GM19240 (cell line): ENCODE measurements at regions not wholly inside any gene's neighbourhood (a gene's known extent, or its start where the extent isn't known, plus 50 kb on each side); places are given as distances from the start of the nearest gene placed in this dataset.
"Not testable (repeated sequence)": the region's sequence is repeated elsewhere in the genome, so short reads cannot be mapped to it uniquely, and the experiment has no call there.

Experiments used
- DNase-seq: peaks from one replicate; pipeline ENCODE4 v3.0.0; 2011; ENCODE audit warnings: low spot score; ENCODE audit not compliant: insufficient read length

DNA sequence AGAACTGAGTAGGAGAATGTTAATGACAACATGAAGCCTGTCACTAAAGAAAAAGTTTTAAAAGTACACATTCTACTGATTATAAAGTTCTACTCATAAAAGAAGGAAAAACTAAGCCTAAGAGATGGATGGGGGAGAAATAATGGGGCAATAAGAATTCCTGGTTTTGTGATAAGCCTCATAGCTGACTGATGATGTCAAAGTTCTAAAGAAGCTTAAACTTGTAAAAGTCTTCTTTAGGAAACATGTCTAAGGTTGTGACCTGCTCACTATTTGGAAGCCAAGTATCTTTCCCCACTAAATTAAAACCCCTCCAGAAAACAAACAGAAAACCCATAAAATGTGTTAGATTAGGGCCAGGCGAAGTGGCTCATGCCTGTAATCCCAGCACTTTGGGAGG is 232.9 kb upstream of the GIMD1 start:
- DNase-seq: no peak

DNA sequence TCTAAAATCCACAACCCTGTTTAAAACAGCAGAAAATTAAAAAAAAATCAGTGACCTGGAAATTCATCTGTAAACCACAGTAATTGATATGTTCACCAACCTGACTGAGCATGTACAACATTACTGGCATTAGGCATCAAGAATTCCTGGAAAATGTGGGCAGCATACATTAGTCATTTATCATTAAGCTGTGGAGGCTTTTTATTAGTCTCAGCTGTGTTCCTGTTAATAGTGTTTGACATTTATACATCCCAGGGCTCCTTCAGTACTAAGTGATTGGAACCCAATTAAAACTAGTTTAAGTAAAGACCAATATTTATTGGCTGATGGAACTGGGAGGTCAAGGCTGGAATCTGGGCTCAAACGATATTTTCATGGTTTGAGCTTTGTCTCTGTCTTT is 227.3 kb upstream of the GIMD1 start:
- DNase-seq: no peak

DNA sequence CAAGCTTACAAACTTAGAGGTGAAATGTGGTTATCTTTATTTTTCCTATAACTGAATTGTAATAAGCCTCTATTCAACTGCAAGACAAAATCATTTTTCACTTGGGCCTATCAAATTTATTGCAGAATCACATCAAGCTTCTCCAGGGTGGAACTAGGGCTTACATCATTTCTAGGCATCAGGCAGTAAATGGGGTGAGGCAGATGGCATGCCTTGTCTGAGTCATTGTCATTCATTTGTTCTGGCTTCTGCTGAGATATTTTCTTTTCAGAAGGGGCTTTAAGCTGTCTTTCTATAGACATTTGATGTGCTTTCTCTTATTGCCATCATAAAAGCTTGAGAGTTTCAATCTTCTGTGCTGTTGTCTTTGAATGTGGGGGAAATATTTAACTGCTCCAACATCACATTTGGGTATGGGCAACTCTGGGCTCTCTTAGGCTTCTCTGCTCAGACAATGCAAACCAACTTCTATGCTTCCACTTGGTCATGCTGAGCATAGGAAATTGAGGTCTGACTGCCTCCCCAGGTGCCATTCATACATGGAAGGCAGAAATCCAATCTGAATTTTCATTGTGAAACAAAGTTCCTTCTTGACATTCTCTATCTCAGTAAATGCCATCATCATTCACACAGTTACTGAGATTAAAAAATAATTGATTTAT is 225.8 kb upstream of the GIMD1 start:
- no peak for DNase-seq

DNA sequence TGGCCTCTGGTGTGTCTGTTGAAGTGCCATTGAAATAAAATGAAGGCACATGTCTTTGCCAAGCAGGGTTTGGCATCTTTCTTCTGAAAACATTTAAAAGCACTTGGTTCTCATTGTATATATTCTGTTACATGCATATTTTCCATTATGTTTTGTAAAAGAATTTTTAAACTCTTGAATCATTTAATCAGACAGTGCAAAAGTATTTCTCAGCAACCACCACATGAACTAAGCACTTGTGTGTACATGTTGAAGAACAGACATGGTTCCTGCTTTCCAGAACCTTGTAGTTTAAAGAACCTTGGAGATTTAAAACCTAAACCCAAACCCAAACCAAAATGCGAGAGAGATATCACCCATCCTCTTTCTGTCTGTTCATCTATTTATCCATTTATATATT is 220.3 kb upstream of the GIMD1 start:
- DNase-seq: no peak

DNA sequence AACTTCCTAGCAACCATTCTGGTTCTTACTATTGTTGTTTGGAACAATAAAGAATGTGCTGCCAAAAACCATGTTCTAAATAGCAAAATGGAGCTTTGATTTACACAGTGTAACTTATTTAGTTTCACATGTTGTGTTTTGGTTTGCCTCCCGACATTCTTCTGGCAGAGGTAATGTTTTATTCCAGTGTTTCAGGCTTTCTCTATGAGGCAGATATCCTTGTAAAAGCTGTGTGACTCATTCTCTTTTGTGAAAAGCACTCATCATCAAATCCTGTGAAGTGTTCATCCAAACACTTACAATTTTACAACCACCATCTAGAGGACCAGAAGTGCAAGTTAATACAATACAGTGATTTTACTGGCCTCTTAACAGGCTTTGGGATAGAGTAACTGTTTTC is 219.0 kb upstream of the GIMD1 start:
- no peak for DNase-seq

DNA sequence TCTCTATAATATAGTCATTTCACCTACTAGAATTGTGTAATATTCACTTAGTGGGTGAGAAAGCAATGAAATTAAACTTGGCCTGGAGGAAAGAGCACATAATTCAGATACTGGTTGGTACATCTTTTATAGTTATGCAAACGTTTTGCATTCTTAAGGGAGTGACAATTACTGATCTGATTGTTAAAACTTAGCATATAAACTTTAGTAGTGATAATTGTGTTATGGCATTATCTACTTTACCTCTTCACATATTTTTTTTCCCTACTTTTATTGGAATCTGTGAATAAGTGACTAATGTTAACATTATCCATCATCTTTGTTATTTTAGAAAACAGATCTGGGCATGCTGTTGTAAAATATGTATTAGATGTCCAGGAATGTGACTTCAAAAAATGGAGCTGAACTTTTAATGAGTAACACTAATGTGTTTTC is 217.4 kb upstream of the GIMD1 start:
- no peak for DNase-seq

DNA sequence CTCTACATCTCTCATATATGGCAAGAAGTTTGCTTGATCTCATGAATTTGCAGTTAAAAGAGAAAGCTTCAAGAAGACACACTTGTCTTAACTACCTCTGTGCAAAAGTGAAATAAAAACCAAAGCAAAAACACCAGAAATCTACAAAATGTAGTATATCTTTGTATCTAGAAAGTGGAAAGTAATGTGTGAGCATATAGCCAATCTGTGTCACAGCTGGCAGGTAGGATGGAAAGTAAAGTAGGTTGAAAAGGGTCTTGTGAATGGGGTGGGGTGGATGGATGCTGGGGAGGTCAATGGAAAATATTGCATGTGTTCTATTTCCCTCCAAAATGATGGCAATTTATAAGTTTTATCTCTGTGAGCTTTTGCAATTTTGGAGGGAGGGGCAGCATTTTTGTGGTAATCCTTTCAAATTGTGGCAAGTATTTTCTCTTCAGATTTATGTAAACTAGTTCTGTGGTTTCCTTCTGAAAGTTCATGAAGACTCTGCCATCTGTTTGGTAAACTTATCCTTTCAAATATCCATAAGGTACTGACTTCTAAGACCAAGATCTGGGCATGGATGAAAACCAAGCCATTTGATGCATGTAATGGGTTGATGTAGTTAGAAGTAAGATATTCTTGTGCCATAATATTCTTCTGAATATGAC is 215.9 kb upstream of the GIMD1 start:
- DNase-seq: no peak

DNA sequence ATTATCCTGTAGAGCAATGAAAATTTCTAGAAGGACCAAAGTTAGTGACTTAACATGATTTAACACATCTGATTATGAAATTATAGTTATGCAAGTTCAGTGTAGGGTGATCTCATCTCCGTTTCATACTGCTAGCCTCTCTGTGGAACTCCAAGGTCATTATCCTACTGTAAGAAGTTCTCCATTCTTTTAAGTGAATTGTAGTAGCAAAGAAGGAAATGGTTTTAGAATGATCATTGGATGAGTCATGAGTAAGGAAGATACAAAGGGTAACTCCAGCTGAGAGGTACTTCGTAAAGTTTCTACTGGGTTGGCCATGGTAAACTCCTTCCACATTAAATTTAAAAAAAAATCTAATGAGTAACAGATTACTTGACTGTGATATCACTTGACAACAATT is 215.0 kb upstream of the GIMD1 start:
- no peak for DNase-seq

DNA sequence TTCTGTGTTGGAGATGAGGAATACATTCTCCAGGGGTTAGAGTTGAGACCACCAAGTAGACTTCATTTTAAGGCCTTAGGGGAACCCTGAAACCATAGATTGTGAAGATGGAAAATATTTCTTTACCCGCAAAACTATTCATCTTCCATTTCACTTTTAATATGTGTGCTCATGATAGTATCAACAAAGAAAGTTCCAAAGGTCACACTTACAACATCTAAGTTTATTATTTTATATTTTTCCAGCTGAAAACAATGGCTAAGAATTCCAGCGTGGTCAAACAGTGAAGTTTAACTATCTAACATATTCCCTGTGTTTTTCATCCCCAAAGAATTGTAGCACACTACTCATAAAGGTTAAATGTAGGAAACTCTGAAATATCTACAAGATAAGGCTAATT is 214.5 kb upstream of the GIMD1 start:
- no peak for DNase-seq

DNA sequence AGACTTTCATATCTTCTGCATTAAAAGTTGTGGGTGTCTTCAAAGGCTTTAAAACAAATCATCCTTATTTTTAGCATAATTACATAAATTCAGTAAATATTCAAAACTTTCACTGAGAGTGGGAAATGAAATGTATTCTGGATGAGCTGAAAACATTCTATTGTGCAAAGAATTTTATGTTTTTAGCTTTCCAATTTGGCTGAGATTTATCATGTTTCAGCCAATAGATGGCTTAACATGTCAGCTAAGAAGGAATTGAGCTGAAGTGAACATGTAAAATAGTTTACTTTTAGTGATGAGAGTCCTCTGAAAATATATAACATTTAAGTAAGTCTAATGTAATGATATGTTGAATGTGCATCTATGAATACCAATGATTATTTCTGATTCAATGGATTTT is 213.5 kb upstream of the GIMD1 start:
- no peak for DNase-seq

DNA sequence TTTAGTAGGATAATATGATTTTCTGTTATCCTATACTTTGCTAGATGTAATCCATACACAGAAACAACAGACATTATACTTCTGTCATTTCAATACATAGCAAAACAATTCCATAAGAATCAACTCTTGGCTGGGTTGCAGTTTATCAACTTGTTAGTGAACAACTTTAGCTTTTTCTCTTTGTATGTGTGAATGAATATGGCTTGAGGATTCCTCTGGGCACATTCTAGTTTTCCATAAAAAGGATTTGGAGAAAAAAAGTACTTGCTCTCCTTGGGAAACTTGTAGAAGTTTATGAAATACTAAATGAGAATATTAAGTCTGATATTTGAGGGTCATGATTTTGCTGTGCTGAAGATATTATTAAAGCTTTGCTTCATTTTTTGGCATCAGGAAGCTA is 210.7 kb upstream of the GIMD1 start:
- DNase-seq: no peak

DNA sequence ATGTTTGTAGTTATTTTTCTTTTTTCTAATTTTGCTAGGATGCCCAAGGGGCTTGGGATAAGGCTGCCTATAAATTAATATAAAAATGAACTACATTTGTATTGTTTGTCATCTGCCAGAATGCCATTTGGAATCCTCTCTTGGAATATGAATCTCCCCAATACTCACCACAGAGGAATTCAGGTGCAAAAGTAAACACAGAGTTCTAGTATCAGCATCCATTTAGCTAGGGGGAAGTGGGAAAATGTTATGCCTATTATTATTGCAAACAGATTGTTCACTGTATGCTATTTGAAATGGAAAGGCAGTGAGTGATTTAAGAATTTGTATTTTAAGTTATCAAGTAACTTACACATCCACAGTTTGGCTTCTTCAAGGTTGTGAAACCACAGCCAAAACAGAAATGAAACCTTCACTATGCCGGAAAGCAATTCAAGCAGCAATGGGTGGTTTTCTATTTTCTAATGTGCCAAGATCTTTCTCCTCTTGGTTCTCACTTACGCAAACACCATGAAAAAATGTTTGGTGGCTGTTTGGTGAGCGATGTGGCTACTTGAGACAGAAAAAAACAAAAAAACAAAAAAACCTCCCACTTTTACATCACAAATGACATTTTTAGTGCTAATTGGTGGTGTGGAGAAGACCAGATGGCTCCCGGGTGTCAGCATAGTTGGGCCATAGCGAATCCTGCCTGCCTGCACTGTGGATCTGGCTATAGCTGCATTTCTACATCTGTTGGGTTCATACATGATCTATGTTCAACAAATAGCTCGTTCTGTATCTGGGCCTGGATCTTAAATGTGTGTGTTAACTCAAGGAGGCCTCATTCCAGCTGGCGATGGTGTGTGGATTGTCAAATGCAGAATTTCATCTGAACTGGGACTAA is 200.8 kb upstream of the GIMD1 start:
- no peak for DNase-seq

DNA sequence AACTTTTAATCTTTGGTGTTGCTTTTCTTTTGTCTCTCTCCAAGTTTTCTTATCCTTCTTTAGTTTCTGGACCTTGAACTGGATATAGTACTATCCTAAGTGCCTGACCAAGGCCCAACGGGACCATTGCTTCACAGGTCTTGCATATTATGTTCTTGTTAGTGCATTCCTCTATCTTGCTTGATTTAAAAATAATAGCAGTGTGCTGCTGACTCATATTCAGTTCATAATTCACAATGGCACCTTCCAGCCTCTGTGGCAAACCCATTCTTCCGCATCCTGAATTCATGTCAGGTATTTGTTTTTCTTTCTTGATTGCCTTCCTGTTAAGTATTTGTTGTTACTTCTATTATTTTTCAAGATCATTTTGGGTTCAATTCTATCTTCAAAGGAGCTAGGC is 197.1 kb upstream of the GIMD1 start:
- DNase-seq: no peak

DNA sequence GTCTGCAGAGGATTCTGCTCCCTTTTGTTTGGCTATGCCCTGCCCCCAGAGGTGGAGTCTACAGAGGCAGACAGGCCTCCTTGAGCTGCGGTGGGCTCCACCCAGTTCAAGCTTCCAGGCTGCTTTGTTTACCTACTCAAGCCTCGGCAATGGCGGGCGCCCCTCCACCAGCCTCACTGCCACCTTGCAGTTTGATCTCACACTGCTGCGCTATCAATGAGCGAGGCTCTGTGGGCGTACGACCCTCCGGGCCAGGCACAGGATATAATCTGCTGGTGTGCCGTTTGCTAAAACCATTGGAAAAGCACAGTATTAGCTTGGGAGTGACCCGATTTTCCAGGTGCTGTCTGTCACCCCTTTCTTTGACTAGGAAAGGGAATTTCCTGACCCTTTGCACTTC is 195.1 kb upstream of the GIMD1 start:
- DNase-seq: not testable (repeated sequence)

DNA sequence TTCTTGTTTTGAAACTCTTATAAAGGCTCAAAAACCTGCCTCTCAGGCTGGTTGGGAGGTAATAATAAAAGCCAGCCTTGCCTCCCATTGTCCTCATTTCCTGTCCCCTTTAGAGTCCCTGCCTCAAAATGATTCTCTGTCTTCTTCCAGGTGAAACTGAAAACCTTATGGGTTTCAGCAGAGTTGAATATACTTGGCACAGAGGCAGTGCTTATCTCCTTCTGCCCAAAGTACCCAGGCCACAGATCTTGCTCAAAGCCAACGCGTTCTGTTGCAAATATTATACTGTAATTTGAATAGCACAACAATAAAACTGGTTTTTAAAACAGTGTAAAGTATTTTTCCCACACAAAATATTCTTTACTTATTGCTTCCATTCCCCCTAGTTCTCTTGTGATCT is 183.1 kb upstream of the GIMD1 start:
- DNase-seq: no peak

DNA sequence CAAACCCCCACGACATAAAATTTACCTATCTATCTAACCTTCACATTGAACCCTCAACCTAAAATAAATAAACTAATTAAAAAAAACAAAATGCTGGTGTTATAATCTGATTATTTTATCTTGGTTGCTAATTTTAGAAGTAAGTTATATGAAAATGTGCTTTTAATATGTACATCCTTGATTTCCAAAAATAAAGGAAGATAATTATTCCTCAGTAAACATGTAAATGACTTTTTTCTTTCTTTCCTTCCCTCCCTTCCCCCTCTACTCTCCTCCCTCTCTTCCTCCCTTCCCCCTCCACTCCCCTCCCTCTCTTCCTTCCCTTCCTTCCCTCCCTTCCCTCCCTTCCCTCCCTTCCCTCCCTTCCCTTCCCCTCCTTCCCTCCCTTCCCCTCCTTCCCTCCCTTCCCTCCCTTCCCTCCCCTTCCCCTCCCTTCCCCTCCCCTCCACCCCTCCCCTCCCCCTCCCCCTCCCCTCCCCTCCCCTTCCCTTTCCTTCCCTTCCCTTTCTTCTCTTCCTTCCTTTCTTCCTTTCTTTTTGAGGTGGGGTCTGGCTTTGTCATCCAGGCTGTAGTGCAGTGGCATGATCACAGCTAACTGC is 180.0 kb upstream of the GIMD1 start:
- no peak for DNase-seq

DNA sequence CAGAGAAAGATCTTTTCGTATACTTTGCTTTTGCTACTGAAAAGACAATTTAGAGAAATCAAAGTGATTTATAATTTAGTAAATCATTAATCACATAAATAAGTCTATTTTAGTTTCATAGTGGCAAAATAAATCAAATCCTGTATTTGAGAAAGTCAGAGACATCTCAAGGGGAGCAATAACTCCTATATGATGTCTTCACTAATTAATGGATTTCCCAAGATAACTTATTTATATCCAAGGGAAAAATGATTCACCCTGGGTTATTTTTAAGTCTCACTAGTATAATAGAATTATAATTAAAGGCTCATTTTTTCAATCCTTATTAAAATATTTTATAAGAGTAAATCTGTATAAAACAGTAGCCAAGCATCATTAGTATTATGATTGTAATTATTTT is 177.8 kb upstream of the GIMD1 start:
- no peak for DNase-seq

DNA sequence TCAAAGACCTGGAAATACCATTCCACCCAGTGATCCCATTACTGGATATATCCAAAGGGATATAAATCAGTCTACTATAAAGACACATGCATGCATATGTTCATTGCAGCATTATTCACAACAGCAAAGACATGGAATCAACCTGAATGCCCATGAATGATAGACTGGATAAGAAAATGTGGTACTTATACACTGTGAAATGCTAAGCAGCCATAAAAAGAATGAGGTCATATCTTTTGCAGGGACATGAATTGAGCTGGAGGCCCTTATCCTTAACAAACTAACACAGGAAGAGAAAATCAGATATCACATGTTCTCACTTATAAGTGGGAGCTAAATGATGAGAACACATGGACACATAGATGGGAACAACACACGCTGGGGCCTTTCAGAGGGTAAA is 174.0 kb upstream of the GIMD1 start:
- DNase-seq: not testable (repeated sequence)

DNA sequence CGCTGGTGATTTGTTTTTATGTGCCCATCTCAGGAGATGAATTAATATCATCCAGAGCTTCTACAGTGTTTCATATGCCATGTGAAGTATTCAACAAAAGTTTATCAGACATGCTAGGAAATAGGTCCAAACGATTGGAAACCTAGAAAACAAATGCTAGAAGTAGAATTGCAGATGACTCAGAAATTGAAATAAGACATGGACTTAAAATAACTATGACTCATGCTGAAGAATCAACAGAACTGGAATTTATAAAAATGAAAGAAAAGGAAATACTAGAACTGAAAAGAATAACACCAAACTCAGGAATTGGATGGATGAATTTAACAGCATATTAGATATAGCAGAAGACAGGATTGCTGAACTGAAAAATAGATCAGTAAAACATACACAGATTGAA is 172.7 kb upstream of the GIMD1 start:
- DNase-seq: no peak

DNA sequence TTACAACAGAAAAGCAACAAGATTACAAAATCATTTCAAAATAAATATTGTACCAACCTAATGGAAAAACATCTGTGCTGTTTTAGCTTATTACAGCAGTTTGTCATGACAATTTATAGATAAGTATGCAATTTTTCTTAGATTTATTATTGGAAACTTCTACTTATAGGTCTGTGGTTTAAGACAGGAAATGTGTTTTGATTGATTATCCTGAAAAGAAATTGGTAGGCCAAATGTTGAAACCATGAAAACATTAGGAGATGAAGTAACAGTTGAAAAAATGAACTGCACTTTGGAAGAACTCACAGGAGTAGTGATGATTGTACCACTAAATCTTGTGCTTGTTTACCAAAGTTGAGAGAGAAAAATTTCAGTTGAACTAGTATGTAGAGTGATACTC is 162.2 kb upstream of the GIMD1 start:
- no peak for DNase-seq

DNA sequence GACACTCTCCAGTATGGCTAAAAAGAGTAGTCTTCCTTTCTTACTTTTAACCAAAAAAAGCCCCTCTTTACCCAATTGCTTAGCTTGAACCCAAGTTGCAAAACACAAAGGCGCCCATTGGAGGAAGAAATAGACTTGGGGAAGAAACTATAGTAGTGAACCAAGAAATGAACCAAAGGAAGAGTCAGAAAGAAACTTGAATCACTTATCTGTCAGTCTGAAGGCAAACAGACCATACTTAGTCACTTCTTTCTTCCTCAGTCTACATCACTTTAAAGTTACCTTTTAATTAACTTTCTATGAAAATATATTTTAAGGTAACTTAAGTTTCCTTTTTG is 161.4 kb upstream of the GIMD1 start:
- DNase-seq: no peak

DNA sequence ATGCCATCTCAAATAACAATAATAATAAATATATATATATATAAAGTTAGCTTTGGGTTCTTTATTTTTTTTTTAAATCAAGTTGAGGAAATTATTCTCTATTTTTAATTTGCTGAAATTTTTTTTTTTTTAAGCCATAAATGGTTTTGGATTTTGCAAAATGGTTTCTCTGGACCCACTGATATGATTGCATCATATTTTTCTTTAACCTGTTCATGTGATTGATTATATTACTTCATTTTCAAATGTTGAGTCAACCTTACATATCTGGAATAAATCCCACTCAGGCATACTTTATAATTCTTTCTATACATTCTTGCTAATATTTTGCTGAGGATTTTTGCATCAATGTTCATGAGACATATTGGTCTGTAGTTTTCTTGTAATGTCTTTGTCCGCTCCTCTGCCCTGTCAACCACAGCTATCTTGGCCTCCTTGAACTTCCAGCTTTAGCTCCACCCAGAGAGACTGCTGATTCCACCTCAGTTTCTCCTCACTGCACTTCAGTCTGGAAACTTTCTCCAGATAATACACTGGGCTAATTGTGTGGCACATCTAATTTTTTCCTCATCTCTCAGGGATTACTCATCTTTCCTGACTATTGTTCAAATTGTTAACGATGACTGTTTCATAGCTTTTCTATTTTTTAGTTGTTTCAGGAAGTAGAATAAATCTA is 160.9 kb upstream of the GIMD1 start:
- DNase-seq: no peak
